ENCODE measurements at regions not wholly inside any gene's neighbourhood (a gene's known extent, or its start where the extent isn't known, plus 50 kb on each side); places are given as distances from the start of the nearest gene placed in this dataset.

DNA sequence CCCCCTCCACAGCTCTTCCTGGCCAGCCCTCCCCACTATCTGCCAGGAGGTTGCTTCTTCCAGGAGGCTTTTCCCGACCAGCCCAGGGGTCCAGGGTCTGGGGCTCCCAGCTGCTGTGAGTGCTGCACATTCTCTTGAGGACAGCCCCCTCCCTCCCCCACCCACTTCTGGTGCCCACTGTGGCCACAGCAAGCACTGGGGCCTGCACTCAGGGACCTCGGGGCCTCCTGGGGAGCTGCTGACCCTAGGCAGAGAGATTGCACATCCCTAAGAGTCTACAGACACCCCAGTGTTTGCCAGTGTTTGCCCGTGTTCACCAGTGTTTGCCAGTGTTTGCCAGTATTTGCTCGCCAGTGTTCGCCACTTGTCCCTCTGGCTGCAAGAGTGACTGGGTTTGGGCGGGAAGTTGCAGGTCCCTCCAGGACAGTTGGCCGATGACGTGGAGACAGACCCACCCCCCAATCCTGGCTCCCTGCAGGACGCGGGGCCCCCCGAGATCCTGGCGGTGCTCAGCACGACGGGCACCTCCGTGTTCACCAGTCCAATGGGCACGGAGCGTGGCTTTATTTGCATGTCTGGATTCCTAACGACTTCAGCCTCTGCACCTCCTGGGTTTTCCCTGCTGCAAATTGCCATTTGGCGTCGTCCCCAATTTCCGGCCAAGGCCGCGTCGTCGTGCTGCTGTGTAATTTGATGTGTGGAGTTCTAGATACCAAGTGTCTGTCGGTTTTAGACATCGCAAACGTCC lies 87.5 kb upstream of the NKX1-1 start:
- Histone ChIP-seq H3K4me3 (no peak overlapping the region), H3K36me3 (no peaks in the 10 kb centered on the region), H3K4me1 (no peaks in the 10 kb centered on the region), H3K9me3 (no peaks in the 10 kb centered on the region), H3K27me3 (peaks cover 0 to 4% of the 10 kb centered on the region in 2 donors), H3K27ac (no peak overlapping the region)
- peak in 1 of 3 donors; percentile 29 for DNase-seq
- TF ChIP-seq CTCF (IDR thresholded peaks at IDR 0.05): no peak
- TF ChIP-seq POLR2A (IDR thresholded peaks at IDR 0.05): no peak

DNA sequence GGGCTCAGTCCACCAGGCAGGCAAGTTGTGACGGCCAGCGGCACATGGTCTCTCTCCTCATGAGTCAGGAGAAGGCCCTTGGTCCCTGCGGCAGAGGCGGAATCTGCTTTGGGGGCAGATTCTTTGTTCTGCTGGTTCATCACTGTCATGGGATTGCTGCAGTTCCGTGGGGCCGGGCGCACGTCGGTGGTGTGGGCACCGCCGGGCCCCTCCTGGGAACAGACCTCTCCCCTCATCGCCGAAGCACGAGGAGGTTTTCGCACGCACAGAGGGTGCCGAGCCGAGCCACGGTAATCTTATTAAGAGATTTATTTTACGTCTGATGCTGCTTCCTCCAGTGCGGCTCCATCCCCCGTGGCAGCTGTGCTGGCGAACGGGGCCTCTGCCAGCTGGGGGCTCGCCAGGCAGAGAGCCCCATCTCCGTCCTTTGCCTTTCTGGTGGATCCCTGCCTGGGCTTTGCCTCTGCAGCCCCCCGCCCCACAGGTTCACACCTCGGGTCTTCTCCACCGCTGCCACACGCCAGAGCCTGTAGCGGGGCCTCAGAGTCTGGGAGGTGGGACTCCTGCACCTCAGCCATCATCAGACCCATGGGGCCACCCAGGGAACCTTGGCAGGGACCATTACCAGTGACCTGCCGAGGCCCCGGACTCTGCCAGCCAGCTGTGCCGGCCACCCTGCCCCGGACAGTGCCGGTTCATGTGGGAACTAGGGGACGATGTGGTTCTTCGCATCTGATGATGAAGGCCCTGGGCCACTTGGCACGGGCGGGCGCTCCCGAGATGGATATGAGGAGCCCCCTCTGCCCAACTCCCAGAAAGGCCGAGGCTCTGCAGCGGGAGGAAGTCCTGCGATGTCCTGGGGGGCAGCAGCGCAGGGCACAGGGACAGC lies 86.7 kb upstream of the NKX1-1 start:
- Histone ChIP-seq H3K4me1 (no peaks in the 10 kb centered on the region), H3K4me3 (no peak overlapping the region), H3K9me3 (no peaks in the 10 kb centered on the region), H3K27ac (no peak overlapping the region), H3K36me3 (no peaks in the 10 kb centered on the region), H3K27me3 (peaks cover 0 to 4% of the 10 kb centered on the region in 2 donors)
- TF ChIP-seq POLR2A (IDR thresholded peaks at IDR 0.05) (no peak), CTCF (IDR thresholded peaks at IDR 0.05) (no peak)
- DNase-seq: peak in 1 of 3 donors; percentile 30

DNA sequence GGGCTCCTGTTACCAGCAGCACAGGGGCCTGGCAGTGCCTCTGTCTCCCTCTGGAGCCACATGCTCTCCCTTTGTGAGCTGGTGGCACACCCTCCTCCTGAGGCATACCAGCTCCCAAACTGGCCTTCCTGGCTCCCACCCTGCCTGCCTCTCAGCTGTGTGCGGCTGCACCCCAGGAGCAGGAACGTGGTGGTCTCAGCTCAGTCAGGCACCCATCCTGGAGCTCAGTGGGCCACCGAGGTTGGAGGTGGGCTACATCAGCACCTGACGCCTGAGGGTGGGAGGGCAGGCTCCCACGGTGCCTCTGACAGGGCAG lies 85.9 kb upstream of the NKX1-1 start:
- Histone ChIP-seq H3K4me3 (no peak overlapping the region), H3K27me3 (peaks cover 0 to 4% of the 10 kb centered on the region in 2 donors), H3K27ac (no peak overlapping the region), H3K36me3 (no peaks in the 10 kb centered on the region), H3K4me1 (no peaks in the 10 kb centered on the region), H3K9me3 (peaks cover 0 to 3% (median 0%) of the 10 kb centered on the region in 4 donors)
- peak in 1 of 3 donors; percentile 29 for DNase-seq
- TF ChIP-seq CTCF (IDR thresholded peaks at IDR 0.05) (no peak), POLR2A (IDR thresholded peaks at IDR 0.05) (no peak)

DNA sequence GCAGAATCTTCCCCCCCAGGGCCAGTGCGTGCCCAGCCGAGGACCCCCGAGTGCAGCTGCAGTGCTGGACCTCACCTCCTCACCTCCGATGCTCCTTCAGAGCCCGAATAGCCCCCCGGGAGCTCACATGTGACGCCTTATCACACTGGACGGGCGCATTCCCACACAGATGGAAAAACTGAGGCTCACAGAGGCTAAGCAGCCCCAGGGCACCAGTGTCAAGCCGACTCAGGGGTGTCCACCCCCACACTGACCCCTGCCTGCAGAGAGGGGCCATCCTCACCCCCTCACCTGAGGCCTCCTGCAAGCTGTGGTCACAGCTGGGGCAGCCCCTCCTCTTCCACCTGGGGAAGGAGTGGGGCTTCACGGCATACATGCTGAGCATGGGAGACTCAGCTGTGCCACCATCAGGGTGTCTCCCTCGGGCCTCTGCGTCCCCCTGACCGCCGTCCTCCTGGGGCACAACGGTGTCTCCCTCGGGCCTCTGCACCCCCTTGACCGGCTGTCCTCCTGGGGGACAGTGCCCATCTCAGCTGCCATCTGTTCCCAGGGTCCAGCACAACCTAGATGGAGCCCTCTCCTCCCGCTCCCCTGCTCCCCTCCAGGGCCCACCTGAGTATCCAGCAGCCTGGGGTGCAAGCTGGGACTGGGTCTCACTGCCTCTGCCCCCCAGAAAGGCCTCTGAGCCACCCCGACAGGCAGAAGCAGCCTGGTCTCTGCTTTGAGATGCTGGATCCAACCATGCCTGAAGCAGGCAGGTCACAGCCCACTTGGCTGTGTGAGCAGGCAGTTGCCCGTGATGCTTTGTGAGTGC lies 85.3 kb upstream of the NKX1-1 start:
- H3K9me3 ChIP-seq: peaks cover 0 to 4% (median 0%) of the 10 kb centered on the region in 4 donors
- no peak overlapping the region for H3K27ac ChIP-seq
- no peak overlapping the region for H3K4me3 ChIP-seq
- no peaks in the 10 kb centered on the region for H3K36me3 ChIP-seq
- no peaks in the 10 kb centered on the region for H3K4me1 ChIP-seq
- TF ChIP-seq POLR2A (IDR thresholded peaks at IDR 0.05): no peak
- TF ChIP-seq CTCF (IDR thresholded peaks at IDR 0.05): no peak
- DNase-seq: peak in 1 of 3 donors; percentile 34
- H3K27me3 ChIP-seq: peaks cover 0 to 4% of the 10 kb centered on the region in 2 donors

- H3K36me3 ChIP-seq: no peaks in the 10 kb centered on the region
- H3K27me3 ChIP-seq: peaks cover 0 to 4% of the 10 kb centered on the region in 2 donors
- DNase-seq: peak in 1 of 3 donors; percentile 42
- TF ChIP-seq CTCF (IDR thresholded peaks at IDR 0.05) (no peak), POLR2A (IDR thresholded peaks at IDR 0.05) (no peak)
- no peaks in the 10 kb centered on the region for H3K4me1 ChIP-seq
- peaks cover 0 to 4% (median 0%) of the 10 kb centered on the region in 4 donors for H3K9me3 ChIP-seq
- H3K4me3 ChIP-seq: no peak overlapping the region
- H3K27ac ChIP-seq: no peak overlapping the region
Observed at GRCh38 chr4:1490654-1491327, 84.5 kb upstream of the NKX1-1 start.

Data from Peyer's patch (tissue), 4 donors.